ENCODE measurements at regions not wholly inside any gene's neighbourhood (a gene's known extent, or its start where the extent isn't known, plus 50 kb on each side); places are given as distances from the start of the nearest gene placed in this dataset.

GRCh38 chr7:12945901-12946300 lies 258.5 kb downstream of the ARL4A start:
- Histone ChIP-seq H3K27ac (no peak overlapping the region), H3K4me3 (no peak overlapping the region), H4K20me1 (ENCODE audit: insufficient read depth) (no peaks in the 10 kb centered on the region), H3F3A (ENCODE audit: insufficient read depth, low read depth) (no peaks in the 10 kb centered on the region; the same call in 1 of the 2 replicates), H3K4me1 (replicated peaks; ENCODE audit: insufficient read depth) (peaks cover under 1% of the 10 kb centered on the region; the same call in 1 of the 2 replicates), H3K9me3 (ENCODE audit: insufficient read depth, low read depth) (no peaks in the 10 kb centered on the region), H3K36me3 (ENCODE audit: low read depth) (no peaks in the 10 kb centered on the region), H3K4me2 (no peak overlapping the region), H3K9me2 (ENCODE audit: insufficient read depth) (no peaks in the 10 kb centered on the region), H3K27me3 (ENCODE audit: insufficient read depth, low read depth) (no peaks in the 10 kb centered on the region), H2AFZ (no peak overlapping the region), H3K79me2 (ENCODE audit: low read depth) (no peaks in the 10 kb centered on the region)
- ChIA-PET POLR2A (ENCODE audit: unreplicated experiment) (interaction anchor here (0.6 kb wide), 1 partner anchor 9 kb away, joined by 7 read pairs; no protein-coding TSS in a partner anchor), CTCF (no interaction called here)
- BruUV-seq (replicated peaks), result no TSS peak
- no peak for DNase-seq
- intact Hi-C loops (cut with micrococcal nuclease; ENCODE audit: unreplicated experiment), result no loop called here
- TF ChIP-seq EZH2 (IDR thresholded peaks at IDR 0.05; ENCODE audit: low read depth) (no peak), CTCF (conservative IDR thresholded peaks at IDR 0.05) (no peak)

- ChIA-PET POLR2A (ENCODE audit: unreplicated experiment) (no interaction called here), CTCF (no interaction called here)
- Histone ChIP-seq H3K9me2 (ENCODE audit: insufficient read depth) (no peaks in the 10 kb centered on the region), H2AFZ (no peak overlapping the region; the same call in 1 of the 2 replicates), H3K27ac (no peak overlapping the region), H3K4me3 (no peak overlapping the region), H3K4me2 (no peak overlapping the region), H4K20me1 (ENCODE audit: insufficient read depth) (no peaks in the 10 kb centered on the region), H3K4me1 (replicated peaks; ENCODE audit: insufficient read depth) (peaks cover 12% of the 10 kb centered on the region), H3F3A (ENCODE audit: insufficient read depth, low read depth) (peaks cover 8% of the 10 kb centered on the region; the same call in 1 of the 2 replicates), H3K9me3 (ENCODE audit: insufficient read depth, low read depth) (0 out of 2 replicates have a peak, but pooled peaks cover 3% of the 10 kb centered on the region), H3K79me2 (ENCODE audit: low read depth) (no peaks in the 10 kb centered on the region), H3K27me3 (ENCODE audit: insufficient read depth, low read depth) (no peaks in the 10 kb centered on the region), H3K36me3 (ENCODE audit: low read depth) (no peaks in the 10 kb centered on the region)
- BruUV-seq (replicated peaks), result no TSS peak
- TF ChIP-seq CTCF (conservative IDR thresholded peaks at IDR 0.05) (no peak), EZH2 (IDR thresholded peaks at IDR 0.05; ENCODE audit: low read depth) (no peak)
- DNase-seq, result no peak
- intact Hi-C loops (cut with micrococcal nuclease; ENCODE audit: unreplicated experiment), result no loop called here
Measured at GRCh38 chr7:12947465-12947864, 260.0 kb downstream of the ARL4A start.

GRCh38 chr7:12949060-12949931 lies 261.9 kb downstream of the ARL4A start:
- BruUV-seq (replicated peaks), result no TSS peak
- intact Hi-C loops (cut with micrococcal nuclease; ENCODE audit: unreplicated experiment), result no loop called here
- ChIA-PET POLR2A (ENCODE audit: unreplicated experiment) (no interaction called here), CTCF (no interaction called here)
- H3K27me3 ChIP-seq (ENCODE audit: insufficient read depth, low read depth), result no peaks in the 10 kb centered on the region
- H3K4me1 ChIP-seq (replicated peaks; ENCODE audit: insufficient read depth), result peaks cover 12% of the 10 kb centered on the region
- H2AFZ ChIP-seq, result no peak overlapping the region
- H4K20me1 ChIP-seq (ENCODE audit: insufficient read depth), result no peaks in the 10 kb centered on the region
- H3K36me3 ChIP-seq (ENCODE audit: low read depth), result no peaks in the 10 kb centered on the region
- TF ChIP-seq EZH2 (IDR thresholded peaks at IDR 0.05; ENCODE audit: low read depth) (no peak), CTCF (conservative IDR thresholded peaks at IDR 0.05) (no peak)
- no peaks in the 10 kb centered on the region for H3K9me2 ChIP-seq (ENCODE audit: insufficient read depth)
- no peak overlapping the region for H3K4me3 ChIP-seq
- no peak overlapping the region for H3K4me2 ChIP-seq
- DNase-seq, result no peak
- no peaks in the 10 kb centered on the region for H3K79me2 ChIP-seq (ENCODE audit: low read depth)
- H3K9me3 ChIP-seq (ENCODE audit: insufficient read depth, low read depth), result 0 out of 2 replicates have a peak, but pooled peaks cover 4% of the 10 kb centered on the region
- H3F3A ChIP-seq (ENCODE audit: insufficient read depth, low read depth), result peaks cover 8% of the 10 kb centered on the region; the same call in 1 of the 2 replicates
- no peak overlapping the region for H3K27ac ChIP-seq

Measured in PC-9 (cell line).